GM12873 (cell line): ENCODE measurements at regions not wholly inside any gene's neighbourhood (a gene's known extent, or its start where the extent isn't known, plus 50 kb on each side); places are given as distances from the start of the nearest gene placed in this dataset.

Experiments
- TF ChIP-seq, protein P1 (sequence below): IDR thresholded peaks from 2 replicates; pipeline ENCODE4 v1.5.1; 2012; ENCODE audit warnings: low read depth, mild to moderate bottlenecking, moderate library complexity, low read length, control low read depth; ENCODE audit not compliant: insufficient read depth; ENCODE audit errors: missing control alignments

DNA sequence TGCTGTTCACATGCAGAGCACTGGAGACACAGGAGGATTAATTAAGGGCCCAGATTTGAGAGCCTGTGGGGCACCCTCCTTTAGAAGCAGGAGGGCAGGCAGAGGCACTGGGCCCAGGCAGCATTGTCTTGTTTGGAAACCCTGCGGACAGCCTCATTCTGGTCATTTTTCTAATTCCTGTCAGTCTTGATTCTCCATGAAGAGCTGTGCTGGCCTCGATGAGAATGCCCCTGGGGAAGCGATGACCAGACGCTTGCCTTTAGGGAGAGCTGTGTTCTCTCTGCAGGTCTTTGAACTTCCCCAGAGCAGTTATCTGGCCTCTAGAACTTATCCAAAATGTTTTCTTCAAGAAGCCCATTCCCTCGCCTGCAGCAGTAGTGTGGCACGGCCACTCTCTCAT is 117.8 kb upstream of the PTCH1 start:
- TF ChIP-seq, protein P1, sequence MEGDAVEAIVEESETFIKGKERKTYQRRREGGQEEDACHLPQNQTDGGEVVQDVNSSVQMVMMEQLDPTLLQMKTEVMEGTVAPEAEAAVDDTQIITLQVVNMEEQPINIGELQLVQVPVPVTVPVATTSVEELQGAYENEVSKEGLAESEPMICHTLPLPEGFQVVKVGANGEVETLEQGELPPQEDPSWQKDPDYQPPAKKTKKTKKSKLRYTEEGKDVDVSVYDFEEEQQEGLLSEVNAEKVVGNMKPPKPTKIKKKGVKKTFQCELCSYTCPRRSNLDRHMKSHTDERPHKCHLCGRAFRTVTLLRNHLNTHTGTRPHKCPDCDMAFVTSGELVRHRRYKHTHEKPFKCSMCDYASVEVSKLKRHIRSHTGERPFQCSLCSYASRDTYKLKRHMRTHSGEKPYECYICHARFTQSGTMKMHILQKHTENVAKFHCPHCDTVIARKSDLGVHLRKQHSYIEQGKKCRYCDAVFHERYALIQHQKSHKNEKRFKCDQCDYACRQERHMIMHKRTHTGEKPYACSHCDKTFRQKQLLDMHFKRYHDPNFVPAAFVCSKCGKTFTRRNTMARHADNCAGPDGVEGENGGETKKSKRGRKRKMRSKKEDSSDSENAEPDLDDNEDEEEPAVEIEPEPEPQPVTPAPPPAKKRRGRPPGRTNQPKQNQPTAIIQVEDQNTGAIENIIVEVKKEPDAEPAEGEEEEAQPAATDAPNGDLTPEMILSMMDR: no peak

DNA sequence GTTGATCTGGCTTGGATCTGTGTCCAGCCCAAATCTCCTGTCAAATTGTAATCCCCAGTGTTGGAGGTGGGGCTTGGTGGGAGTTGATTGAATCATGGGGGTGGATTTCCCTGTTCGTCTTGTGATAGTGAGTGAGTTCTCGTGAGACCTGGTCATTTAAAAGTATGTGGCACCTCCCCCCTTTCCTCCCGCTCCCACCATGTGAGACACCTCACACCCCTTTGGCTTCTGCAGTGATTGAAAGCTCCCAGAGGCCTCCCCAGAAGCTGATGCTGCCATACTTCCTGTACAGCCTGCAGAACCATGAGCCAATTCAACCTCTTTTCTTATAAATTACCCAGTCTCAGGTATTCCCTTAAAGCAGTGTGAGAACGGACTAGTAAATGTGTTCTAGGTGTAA is 117.3 kb upstream of the PTCH1 start:
- TF ChIP-seq, protein P1: no peak

DNA sequence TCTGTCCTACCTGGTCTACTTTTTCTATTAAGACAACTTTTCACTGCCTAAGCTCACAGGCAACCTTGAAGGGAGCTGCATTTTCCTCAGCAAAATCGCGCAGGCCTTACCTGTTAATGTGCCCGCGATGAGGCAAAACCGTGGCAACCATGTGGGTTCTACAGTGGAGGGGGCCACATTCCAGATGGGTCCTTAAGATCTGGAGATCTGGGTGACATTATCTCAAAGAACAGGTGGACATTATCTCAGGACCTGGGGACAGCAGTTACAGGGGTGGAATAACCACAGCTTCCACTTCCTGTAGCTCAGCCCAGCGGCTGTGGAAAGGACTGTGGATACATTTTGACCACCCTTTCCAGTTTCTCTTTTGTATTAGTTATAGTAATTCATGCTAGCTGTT is 112.8 kb upstream of the PTCH1 start:
- TF ChIP-seq, protein P1: no peak

GRCh38 chr9:95627802-95628201 is 111.0 kb upstream of the PTCH1 start:
- TF ChIP-seq, protein P1: no peak

DNA sequence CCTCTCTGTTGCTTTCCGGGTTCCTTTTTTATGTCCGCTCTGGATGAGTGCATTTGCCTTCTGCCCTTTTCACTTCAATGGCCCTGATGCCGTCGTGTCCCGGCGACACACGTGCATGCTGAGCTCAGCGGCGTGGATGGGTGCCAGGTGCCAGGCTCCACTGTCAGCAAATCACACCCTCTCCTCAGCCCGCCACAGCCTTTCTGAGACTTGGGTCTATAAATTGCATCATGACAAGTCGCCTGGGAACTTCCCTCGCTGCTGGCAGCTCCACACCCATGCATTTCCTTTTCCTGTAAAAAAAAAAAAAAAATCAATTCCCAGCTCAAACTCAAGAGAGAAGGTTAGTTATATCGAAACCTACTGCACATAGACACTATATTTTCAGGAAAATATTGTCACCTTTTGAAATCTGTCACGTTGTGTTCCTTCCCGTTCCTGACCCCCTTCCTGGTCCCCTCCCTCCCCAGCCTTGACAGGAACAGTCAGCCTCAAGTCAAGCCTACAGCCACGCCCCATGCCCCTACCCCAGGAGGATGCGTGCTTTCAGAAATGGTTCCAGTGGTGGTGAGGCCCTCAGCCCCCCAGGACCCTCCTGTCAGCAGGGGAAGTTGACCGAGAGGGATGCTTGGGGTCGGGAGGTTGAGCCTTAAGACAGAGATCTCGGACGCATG is 110.3 kb upstream of the PTCH1 start:
- TF ChIP-seq, protein P1: no peak

- TF ChIP-seq, protein P1: no peak
These were observed 109.6 kb upstream of the PTCH1 start for GRCh38 chr9:95626341-95626740.

GRCh38 chr9:95623640-95624039 is 106.9 kb upstream of the PTCH1 start:
- TF ChIP-seq, protein P1: no peak
